ENCODE measurements at regions not wholly inside any gene's neighbourhood (a gene's known extent, or its start where the extent isn't known, plus 50 kb on each side); places are given as distances from the start of the nearest gene placed in this dataset.

GRCh38 chr7:69402696-69403095 lies 195.6 kb upstream of the AUTS2 start:
- H3K27me3 ChIP-seq (ENCODE audit: control insufficient read depth, insufficient read depth, low read length) = no peaks in the 10 kb centered on the region
- TF ChIP-seq CTCF (IDR thresholded peaks at IDR 0.05; ENCODE audit: insufficient read depth, low read length, severe bottlenecking) = no peak
- FAIRE-seq = no peak
- H3K36me3 ChIP-seq (ENCODE audit: control insufficient read depth, insufficient read depth, low read length) = no peaks in the 10 kb centered on the region
- no peak for DNase-seq (ENCODE audit: low read depth)
- H3K4me3 ChIP-seq (ENCODE audit: low read depth, low read length) = no peak overlapping the region

GRCh38 chr7:69403169-69403568 lies 195.1 kb upstream of the AUTS2 start:
- TF ChIP-seq CTCF (IDR thresholded peaks at IDR 0.05; ENCODE audit: insufficient read depth, low read length, severe bottlenecking) = no peak
- FAIRE-seq = no peak
- H3K27me3 ChIP-seq (ENCODE audit: control insufficient read depth, insufficient read depth, low read length) = no peaks in the 10 kb centered on the region
- no peak overlapping the region for H3K4me3 ChIP-seq (ENCODE audit: low read depth, low read length)
- no peak for DNase-seq (ENCODE audit: low read depth)
- H3K36me3 ChIP-seq (ENCODE audit: control insufficient read depth, insufficient read depth, low read length) = no peaks in the 10 kb centered on the region

GRCh38 chr7:69411018-69411417 lies 187.3 kb upstream of the AUTS2 start:
- no peak for FAIRE-seq
- DNase-seq (ENCODE audit: low read depth) = no peak

GRCh38 chr7:69411466-69411865 lies 186.8 kb upstream of the AUTS2 start:
- H3K4me3 ChIP-seq (ENCODE audit: low read depth, low read length) = no peak overlapping the region
- FAIRE-seq = no peak
- H3K27me3 ChIP-seq (ENCODE audit: control insufficient read depth, insufficient read depth, low read length) = no peaks in the 10 kb centered on the region
- H3K36me3 ChIP-seq (ENCODE audit: control insufficient read depth, insufficient read depth, low read length) = no peaks in the 10 kb centered on the region
- TF ChIP-seq CTCF (IDR thresholded peaks at IDR 0.05; ENCODE audit: insufficient read depth, low read length, severe bottlenecking) = no peak
- no peak for DNase-seq (ENCODE audit: low read depth)

More at GRCh38 chr7:69411018-69411417, 187.3 kb upstream of the AUTS2 start:
- no peak for TF ChIP-seq CTCF (IDR thresholded peaks at IDR 0.05; ENCODE audit: insufficient read depth, low read length, severe bottlenecking)
- no peak overlapping the region for H3K4me3 ChIP-seq (ENCODE audit: low read depth, low read length)
- no peaks in the 10 kb centered on the region for H3K27me3 ChIP-seq (ENCODE audit: control insufficient read depth, insufficient read depth, low read length)
- H3K36me3 ChIP-seq (ENCODE audit: control insufficient read depth, insufficient read depth, low read length) = no peaks in the 10 kb centered on the region

- Histone ChIP-seq H3K4me3 (ENCODE audit: low read depth, low read length) (no peak overlapping the region), H3K27me3 (ENCODE audit: control insufficient read depth, insufficient read depth, low read length) (no peaks in the 10 kb centered on the region), H3K36me3 (ENCODE audit: control insufficient read depth, insufficient read depth, low read length) (no peaks in the 10 kb centered on the region)
- FAIRE-seq (no peak), DNase-seq (ENCODE audit: low read depth) (no peak)
- TF ChIP-seq CTCF (IDR thresholded peaks at IDR 0.05; ENCODE audit: insufficient read depth, low read length, severe bottlenecking) = no peak
Measured at GRCh38 chr7:69412331-69413146, 185.7 kb upstream of the AUTS2 start.

GRCh38 chr7:69414555-69414954 lies 183.7 kb upstream of the AUTS2 start:
- no peak for TF ChIP-seq CTCF (IDR thresholded peaks at IDR 0.05; ENCODE audit: insufficient read depth, low read length, severe bottlenecking)
- no peaks in the 10 kb centered on the region for H3K36me3 ChIP-seq (ENCODE audit: control insufficient read depth, insufficient read depth, low read length)
- FAIRE-seq (no peak), DNase-seq (ENCODE audit: low read depth) (no peak)
- H3K4me3 ChIP-seq (ENCODE audit: low read depth, low read length) = no peak overlapping the region
- no peaks in the 10 kb centered on the region for H3K27me3 ChIP-seq (ENCODE audit: control insufficient read depth, insufficient read depth, low read length)
